WTC11 (cell line): ENCODE measurements at regions not wholly inside any gene's neighbourhood (a gene's known extent, or its start where the extent isn't known, plus 50 kb on each side); places are given as distances from the start of the nearest gene placed in this dataset.

Source experiments
- ATAC-seq: fragments of 200-7000 bp; cut with Tn5 transposase; 2 replicates; pipeline ENCODE4 v1.10.0; 2021; ENCODE audit warnings: mild to moderate bottlenecking, moderate library complexity
- CTCF ChIA-PET: fragments of 300-600 bp; sonication (Branson Sonifier 250); formaldehyde crosslinking; loops from one replicate; lab custom pipeline; 2021; ENCODE audit warnings: antibody characterized with exemption; lab: Charles Lee
- POLR2A ChIA-PET: fragments of 350-600 bp; sonication (Branson Sonifier 250); formaldehyde crosslinking; loops from one replicate; lab custom pipeline; 2021; ENCODE audit warnings: antibody characterized with exemption; lab: Charles Lee
- DNase-seq: peaks from one replicate; pipeline ENCODE4 v3.0.0; 2021; ENCODE audit warnings: low spot score
- H3K27ac Mint-ChIP-seq: 2 replicates; pipeline ENCODE4 v1.8.0; 2021; ENCODE audit warnings: mixed read lengths
- H3K27me3 Mint-ChIP-seq: 2 replicates; pipeline ENCODE4 v1.8.0; 2021; ENCODE audit warnings: low read depth, mild to moderate bottlenecking, moderate library complexity, mixed read lengths
- H3K36me3 Mint-ChIP-seq: 2 replicates; pipeline ENCODE4 v1.8.0; 2021; ENCODE audit warnings: mixed read lengths
- H3K4me1 Mint-ChIP-seq: 2 replicates; pipeline ENCODE4 v1.8.0; 2022; ENCODE audit warnings: mixed read lengths
- H3K4me3 Mint-ChIP-seq: 2 replicates; pipeline ENCODE4 v1.8.0; 2021; ENCODE audit warnings: mild to moderate bottlenecking, moderate library complexity, mixed read lengths
- H3K9me3 Mint-ChIP-seq: 2 replicates; pipeline ENCODE4 v1.8.0; 2021; ENCODE audit warnings: mixed read lengths
- E2F1 ChIP-seq: sonication (generic); formaldehyde crosslinking; IDR thresholded peaks from 2 replicates; pipeline ENCODE4 v1.8.0; 2022; ENCODE audit warnings: mild to moderate bottlenecking, missing genetic modification reagents
- FOXJ3 ChIP-seq: sonication (generic); formaldehyde crosslinking; IDR thresholded peaks from 2 replicates; pipeline ENCODE4 v1.9.0; 2021; ENCODE audit warnings: missing genetic modification reagents, mild to moderate bottlenecking, borderline replicate concordance
- FOXK1 ChIP-seq: sonication (generic); formaldehyde crosslinking; IDR thresholded peaks from 2 replicates; pipeline ENCODE4 v1.8.0; 2022; ENCODE audit warnings: mild to moderate bottlenecking, moderate library complexity, missing genetic modification reagents
- MXD4 ChIP-seq: fragments of 250-450 bp; sonication (Bioruptor Pico); IDR thresholded peaks from 2 replicates; pipeline ENCODE4 v1.8.0; 2021; ENCODE audit warnings: mild to moderate bottlenecking, moderate library complexity, borderline replicate concordance
- NR1H2 ChIP-seq: sonication (generic); formaldehyde crosslinking; IDR thresholded peaks from 2 replicates; pipeline ENCODE4 v1.9.0; 2021; ENCODE audit warnings: mild to moderate bottlenecking, moderate library complexity, missing genetic modification reagents
- TEAD1 ChIP-seq: sonication (generic); formaldehyde crosslinking; IDR thresholded peaks from 2 replicates; pipeline ENCODE4 v1.8.0; 2022; ENCODE audit warnings: mild to moderate bottlenecking, missing genetic modification reagents
- TEAD4 ChIP-seq: sonication (generic); formaldehyde crosslinking; IDR thresholded peaks from 2 replicates; pipeline ENCODE4 v1.8.0; 2022; ENCODE audit warnings: mild to moderate bottlenecking, missing genetic modification reagents
- TP53 ChIP-seq: sonication (generic); formaldehyde crosslinking; IDR thresholded peaks from 2 replicates; pipeline ENCODE4 v1.8.1; 2023; ENCODE audit warnings: mild to moderate bottlenecking, missing genetic modification reagents
- ZNF263 ChIP-seq: sonication (generic); formaldehyde crosslinking; IDR thresholded peaks from 2 replicates; pipeline ENCODE4 v1.8.1; 2022; ENCODE audit warnings: low read depth, mild to moderate bottlenecking, moderate library complexity, missing genetic modification reagents
- TF ChIP-seq, protein P1 (sequence below): sonication (generic); formaldehyde crosslinking; IDR thresholded peaks from 2 replicates; pipeline ENCODE4 v1.8.1; 2023; ENCODE audit warnings: mild to moderate bottlenecking, missing genetic modification reagents
- TF ChIP-seq, protein P2 (sequence below): sonication (generic); formaldehyde crosslinking; IDR thresholded peaks from 2 replicates; pipeline ENCODE4 v1.8.0; 2023; ENCODE audit warnings: missing genetic modification reagents, mild to moderate bottlenecking, borderline replicate concordance
- TF ChIP-seq, protein P3 (sequence below): sonication (generic); formaldehyde crosslinking; IDR thresholded peaks from 2 replicates; pipeline ENCODE4 v1.8.1; 2023; ENCODE audit warnings: mild to moderate bottlenecking, missing genetic modification reagents, borderline replicate concordance
- TF ChIP-seq, protein P4 (sequence below): fragments of 250-450 bp; sonication (Bioruptor Pico); IDR thresholded peaks from 2 replicates; pipeline ENCODE4 v1.8.0; 2021; ENCODE audit warnings: mild to moderate bottlenecking
- TF ChIP-seq, protein P5 (sequence below): fragments of 250-450 bp; sonication (Bioruptor Pico); IDR thresholded peaks from 2 replicates; pipeline ENCODE4 v1.9.0; 2021; ENCODE audit warnings: moderate library complexity, mild to moderate bottlenecking, inconsistent platforms, borderline replicate concordance

- H3K27ac Mint-ChIP-seq = no peak overlapping the region
- CTCF ChIA-PET = no interaction called here
- no peaks in the 10 kb centered on the region for H3K4me1 Mint-ChIP-seq
- H3K36me3 Mint-ChIP-seq = no peaks in the 10 kb centered on the region
- no peaks in the 10 kb centered on the region for H3K9me3 Mint-ChIP-seq
- ATAC-seq (no peak), DNase-seq (no peak)
- TF ChIP-seq FOXK1 (CRISPR knock-in tag) = no peak
- POLR2A ChIA-PET = no interaction called here
- no peak overlapping the region for H3K4me3 Mint-ChIP-seq
- H3K27me3 Mint-ChIP-seq = no peaks in the 10 kb centered on the region
Measured at GRCh38 chr7:16934722-16935340, 53.0 kb upstream of the AGR3 start.

GRCh38 chr7:16935341-16935735 is 53.6 kb upstream of the AGR3 start:
- DNase-seq = no peak
- no peak for ATAC-seq
- H3K9me3 Mint-ChIP-seq = no peaks in the 10 kb centered on the region
- no peaks in the 10 kb centered on the region for H3K27me3 Mint-ChIP-seq
- no peaks in the 10 kb centered on the region for H3K4me1 Mint-ChIP-seq
- no peaks in the 10 kb centered on the region for H3K36me3 Mint-ChIP-seq
- CTCF ChIA-PET = no interaction called here
- no peak overlapping the region for H3K4me3 Mint-ChIP-seq
- H3K27ac Mint-ChIP-seq = no peak overlapping the region
- POLR2A ChIA-PET = no interaction called here
- TF ChIP-seq, protein P1, sequence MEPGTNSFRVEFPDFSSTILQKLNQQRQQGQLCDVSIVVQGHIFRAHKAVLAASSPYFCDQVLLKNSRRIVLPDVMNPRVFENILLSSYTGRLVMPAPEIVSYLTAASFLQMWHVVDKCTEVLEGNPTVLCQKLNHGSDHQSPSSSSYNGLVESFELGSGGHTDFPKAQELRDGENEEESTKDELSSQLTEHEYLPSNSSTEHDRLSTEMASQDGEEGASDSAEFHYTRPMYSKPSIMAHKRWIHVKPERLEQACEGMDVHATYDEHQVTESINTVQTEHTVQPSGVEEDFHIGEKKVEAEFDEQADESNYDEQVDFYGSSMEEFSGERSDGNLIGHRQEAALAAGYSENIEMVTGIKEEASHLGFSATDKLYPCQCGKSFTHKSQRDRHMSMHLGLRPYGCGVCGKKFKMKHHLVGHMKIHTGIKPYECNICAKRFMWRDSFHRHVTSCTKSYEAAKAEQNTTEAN (CRISPR knock-in tag) = no peak
- TF ChIP-seq FOXJ3 (no peak), TP53 (CRISPR knock-in tag) (no peak), ZNF263 (CRISPR knock-in tag) (no peak), TEAD4 (no peak), TEAD1 (CRISPR knock-in tag) (no peak), NR1H2 (CRISPR knock-in tag) (no peak)
- TF ChIP-seq, protein P2, sequence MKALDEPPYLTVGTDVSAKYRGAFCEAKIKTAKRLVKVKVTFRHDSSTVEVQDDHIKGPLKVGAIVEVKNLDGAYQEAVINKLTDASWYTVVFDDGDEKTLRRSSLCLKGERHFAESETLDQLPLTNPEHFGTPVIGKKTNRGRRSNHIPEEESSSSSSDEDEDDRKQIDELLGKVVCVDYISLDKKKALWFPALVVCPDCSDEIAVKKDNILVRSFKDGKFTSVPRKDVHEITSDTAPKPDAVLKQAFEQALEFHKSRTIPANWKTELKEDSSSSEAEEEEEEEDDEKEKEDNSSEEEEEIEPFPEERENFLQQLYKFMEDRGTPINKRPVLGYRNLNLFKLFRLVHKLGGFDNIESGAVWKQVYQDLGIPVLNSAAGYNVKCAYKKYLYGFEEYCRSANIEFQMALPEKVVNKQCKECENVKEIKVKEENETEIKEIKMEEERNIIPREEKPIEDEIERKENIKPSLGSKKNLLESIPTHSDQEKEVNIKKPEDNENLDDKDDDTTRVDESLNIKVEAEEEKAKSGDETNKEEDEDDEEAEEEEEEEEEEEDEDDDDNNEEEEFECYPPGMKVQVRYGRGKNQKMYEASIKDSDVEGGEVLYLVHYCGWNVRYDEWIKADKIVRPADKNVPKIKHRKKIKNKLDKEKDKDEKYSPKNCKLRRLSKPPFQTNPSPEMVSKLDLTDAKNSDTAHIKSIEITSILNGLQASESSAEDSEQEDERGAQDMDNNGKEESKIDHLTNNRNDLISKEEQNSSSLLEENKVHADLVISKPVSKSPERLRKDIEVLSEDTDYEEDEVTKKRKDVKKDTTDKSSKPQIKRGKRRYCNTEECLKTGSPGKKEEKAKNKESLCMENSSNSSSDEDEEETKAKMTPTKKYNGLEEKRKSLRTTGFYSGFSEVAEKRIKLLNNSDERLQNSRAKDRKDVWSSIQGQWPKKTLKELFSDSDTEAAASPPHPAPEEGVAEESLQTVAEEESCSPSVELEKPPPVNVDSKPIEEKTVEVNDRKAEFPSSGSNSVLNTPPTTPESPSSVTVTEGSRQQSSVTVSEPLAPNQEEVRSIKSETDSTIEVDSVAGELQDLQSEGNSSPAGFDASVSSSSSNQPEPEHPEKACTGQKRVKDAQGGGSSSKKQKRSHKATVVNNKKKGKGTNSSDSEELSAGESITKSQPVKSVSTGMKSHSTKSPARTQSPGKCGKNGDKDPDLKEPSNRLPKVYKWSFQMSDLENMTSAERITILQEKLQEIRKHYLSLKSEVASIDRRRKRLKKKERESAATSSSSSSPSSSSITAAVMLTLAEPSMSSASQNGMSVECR (CRISPR knock-in tag) = no peak
- TF ChIP-seq, protein P3, sequence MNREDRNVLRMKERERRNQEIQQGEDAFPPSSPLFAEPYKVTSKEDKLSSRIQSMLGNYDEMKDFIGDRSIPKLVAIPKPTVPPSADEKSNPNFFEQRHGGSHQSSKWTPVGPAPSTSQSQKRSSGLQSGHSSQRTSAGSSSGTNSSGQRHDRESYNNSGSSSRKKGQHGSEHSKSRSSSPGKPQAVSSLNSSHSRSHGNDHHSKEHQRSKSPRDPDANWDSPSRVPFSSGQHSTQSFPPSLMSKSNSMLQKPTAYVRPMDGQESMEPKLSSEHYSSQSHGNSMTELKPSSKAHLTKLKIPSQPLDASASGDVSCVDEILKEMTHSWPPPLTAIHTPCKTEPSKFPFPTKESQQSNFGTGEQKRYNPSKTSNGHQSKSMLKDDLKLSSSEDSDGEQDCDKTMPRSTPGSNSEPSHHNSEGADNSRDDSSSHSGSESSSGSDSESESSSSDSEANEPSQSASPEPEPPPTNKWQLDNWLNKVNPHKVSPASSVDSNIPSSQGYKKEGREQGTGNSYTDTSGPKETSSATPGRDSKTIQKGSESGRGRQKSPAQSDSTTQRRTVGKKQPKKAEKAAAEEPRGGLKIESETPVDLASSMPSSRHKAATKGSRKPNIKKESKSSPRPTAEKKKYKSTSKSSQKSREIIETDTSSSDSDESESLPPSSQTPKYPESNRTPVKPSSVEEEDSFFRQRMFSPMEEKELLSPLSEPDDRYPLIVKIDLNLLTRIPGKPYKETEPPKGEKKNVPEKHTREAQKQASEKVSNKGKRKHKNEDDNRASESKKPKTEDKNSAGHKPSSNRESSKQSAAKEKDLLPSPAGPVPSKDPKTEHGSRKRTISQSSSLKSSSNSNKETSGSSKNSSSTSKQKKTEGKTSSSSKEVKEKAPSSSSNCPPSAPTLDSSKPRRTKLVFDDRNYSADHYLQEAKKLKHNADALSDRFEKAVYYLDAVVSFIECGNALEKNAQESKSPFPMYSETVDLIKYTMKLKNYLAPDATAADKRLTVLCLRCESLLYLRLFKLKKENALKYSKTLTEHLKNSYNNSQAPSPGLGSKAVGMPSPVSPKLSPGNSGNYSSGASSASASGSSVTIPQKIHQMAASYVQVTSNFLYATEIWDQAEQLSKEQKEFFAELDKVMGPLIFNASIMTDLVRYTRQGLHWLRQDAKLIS (CRISPR knock-in tag) = no peak

GRCh38 chr7:16936626-16937422 is 55.0 kb upstream of the AGR3 start:
- Mint-ChIP-seq H3K27me3 (no peaks in the 10 kb centered on the region), H3K9me3 (peaks cover 4% of the 10 kb centered on the region), H3K27ac (no peak overlapping the region), H3K36me3 (peaks cover 3% of the 10 kb centered on the region), H3K4me3 (no peak overlapping the region), H3K4me1 (no peaks in the 10 kb centered on the region)
- TF ChIP-seq, protein P4, sequence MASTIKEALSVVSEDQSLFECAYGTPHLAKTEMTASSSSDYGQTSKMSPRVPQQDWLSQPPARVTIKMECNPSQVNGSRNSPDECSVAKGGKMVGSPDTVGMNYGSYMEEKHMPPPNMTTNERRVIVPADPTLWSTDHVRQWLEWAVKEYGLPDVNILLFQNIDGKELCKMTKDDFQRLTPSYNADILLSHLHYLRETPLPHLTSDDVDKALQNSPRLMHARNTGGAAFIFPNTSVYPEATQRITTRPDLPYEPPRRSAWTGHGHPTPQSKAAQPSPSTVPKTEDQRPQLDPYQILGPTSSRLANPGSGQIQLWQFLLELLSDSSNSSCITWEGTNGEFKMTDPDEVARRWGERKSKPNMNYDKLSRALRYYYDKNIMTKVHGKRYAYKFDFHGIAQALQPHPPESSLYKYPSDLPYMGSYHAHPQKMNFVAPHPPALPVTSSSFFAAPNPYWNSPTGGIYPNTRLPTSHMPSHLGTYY (CRISPR knock-in tag) = no peak
- TF ChIP-seq, protein P5, sequence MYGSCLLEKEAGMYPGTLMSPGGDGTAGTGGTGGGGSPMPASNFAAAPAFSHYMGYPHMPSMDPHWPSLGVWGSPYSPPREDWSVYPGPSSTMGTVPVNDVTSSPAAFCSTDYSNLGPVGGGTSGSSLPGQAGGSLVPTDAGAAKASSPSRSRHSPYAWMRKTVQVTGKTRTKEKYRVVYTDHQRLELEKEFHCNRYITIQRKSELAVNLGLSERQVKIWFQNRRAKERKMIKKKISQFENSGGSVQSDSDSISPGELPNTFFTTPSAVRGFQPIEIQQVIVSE (CRISPR knock-in tag) = no peak
- TF ChIP-seq, protein P1 (CRISPR knock-in tag) = no peak
- TF ChIP-seq E2F1 (CRISPR knock-in tag) = no peak
- TF ChIP-seq MXD4 (CRISPR knock-in tag) = no peak
- ATAC-seq (no peak), DNase-seq (no peak)
- CTCF ChIA-PET = no interaction called here
- POLR2A ChIA-PET = no interaction called here
